ENCODE measurements at regions not wholly inside any gene's neighbourhood (a gene's known extent, or its start where the extent isn't known, plus 50 kb on each side); places are given as distances from the start of the nearest gene placed in this dataset.

GRCh38 chr15:100714034-100714748 lies 111.8 kb downstream of the ASB7 start:
- no peak overlapping the region for H3K4me3 ChIP-seq
- H3K27me3 ChIP-seq (replicated peaks in 1 of 2; ENCODE audit: control insufficient read depth in 2 of 2, insufficient read depth in 2 of 2, low read length in 1 of 2): no peaks in the 10 kb centered on the region
- H3K9ac ChIP-seq (ENCODE audit: control insufficient read depth, insufficient read depth, low read length): no peak overlapping the region
- CTCF ChIA-PET: no interaction called here
- H3K4me2 ChIP-seq (ENCODE audit: control insufficient read depth, insufficient read depth): no peak overlapping the region
- FAIRE-seq: no peak
- in situ Hi-C loops (cut with MboI): no loop called here
- RAD21 ChIA-PET (ENCODE audit: unreplicated experiment): no interaction called here
- SMC1A ChIA-PET (ENCODE audit: uncharacterized antibody, unreplicated experiment): no interaction called here
- no peak for ATAC-seq
- H4K20me1 ChIP-seq (ENCODE audit: control insufficient read depth, insufficient read depth): no peaks in the 10 kb centered on the region
- H3K27ac ChIP-seq (ENCODE audit: control insufficient read depth, insufficient read depth): no peak overlapping the region
- POLR2A ChIA-PET: no interaction called here
- intact Hi-C loops (cut with micrococcal nuclease; ENCODE audit: unreplicated experiment): no loop called here
- no peaks in the 10 kb centered on the region for H3K79me2 ChIP-seq (ENCODE audit: control insufficient read depth, insufficient read depth, low read length)
- H2AFZ ChIP-seq (ENCODE audit: control insufficient read depth, low read depth, low read length): no peak overlapping the region
- no peaks in the 10 kb centered on the region for H3K4me1 ChIP-seq (ENCODE audit: control insufficient read depth, insufficient read depth, low read length)
- H3K9me3 ChIP-seq (replicated peaks; ENCODE audit: control insufficient read depth, insufficient read depth, low read length): no peaks in the 10 kb centered on the region; the same call in 2 of the 3 replicates
- no TSS peak for BruUV-seq (replicated peaks)
- DNase-seq (ENCODE audit: low read depth, low spot score): no peak
- 47% methylated on average over 13 of the region's 13 CpGs for WGBS (ENCODE audit: insufficient coverage, insufficient replicate concordance, low lambda C conversion rate, missing lambda C conversion rate)
- no peak for TF ChIP-seq SRF (IDR thresholded peaks at IDR 0.05; ENCODE audit: low read depth in 2 of 2, low read length in 2 of 2)
- TF ChIP-seq RAD51 (IDR thresholded peaks at IDR 0.05): no peak
- TF ChIP-seq CBX5 (IDR thresholded peaks at IDR 0.05; ENCODE audit: low read depth): no peak
- TF ChIP-seq CHD1 (IDR thresholded peaks at IDR 0.05; ENCODE audit: low read depth, low read length): no peak
- TF ChIP-seq IKZF1 (conservative IDR thresholded peaks at IDR 0.05): no peak
- no peak for TF ChIP-seq PAX8 (IDR thresholded peaks at IDR 0.05)
- TF ChIP-seq POU2F2 (IDR thresholded peaks at IDR 0.05; ENCODE audit: borderline replicate concordance, low read depth, low read length): no peak
- no peak for TF ChIP-seq ZNF687 (IDR thresholded peaks at IDR 0.05)
- no peak for TF ChIP-seq RELA (IDR thresholded peaks at IDR 0.05; ENCODE audit: borderline replicate concordance, partially characterized antibody)
- TF ChIP-seq E4F1 (IDR thresholded peaks at IDR 0.05; ENCODE audit: borderline replicate concordance, partially characterized antibody): no peak
- no peaks in the 10 kb centered on the region for H3K36me3 ChIP-seq (ENCODE audit: control insufficient read depth in 2 of 2, insufficient read depth in 2 of 2, low read length in 1 of 2)

Data from GM12878 (cell line).